Kidney (tissue), 10 donors: ENCODE measurements at regions not wholly inside any gene's neighbourhood (a gene's known extent, or its start where the extent isn't known, plus 50 kb on each side); places are given as distances from the start of the nearest gene placed in this dataset.
"Not testable (repeated sequence)": the region's sequence is repeated elsewhere in the genome, so short reads cannot be mapped to it uniquely, and the experiment has no call there.

Experiments
- DNase-seq, 5 donors: peaks; one replicate each; pipeline ENCODE4 v3.0.0-alpha.2; 2013 to 2020
- FAIRE-seq: peaks from 2 replicates; lab custom pipeline; 2012; peaks lifted over from hg19 to GRCh38; lab: Jason Lieb, UNC
- H3K27ac ChIP-seq, 2 donors: one replicate each; pipeline ENCODE4 v1.7.0; 2013; ENCODE audit warnings: low read depth in 2 of 2, low read length in 2 of 2, inconsistent platforms in 1 of 2
- H3K27me3 ChIP-seq: one replicate; pipeline ENCODE4 v1.7.1; 2013; ENCODE audit warnings: low read length, inconsistent platforms; ENCODE audit not compliant: control insufficient read depth, insufficient read depth
- H3K36me3 ChIP-seq, 3 donors: one replicate each; pipeline versions ENCODE4 v1.7.0 to v1.7.1; 2013; ENCODE audit warnings: low read length in 3 of 3, control low read depth in 1 of 3, inconsistent platforms in 1 of 3; ENCODE audit not compliant: insufficient read depth in 3 of 3, control insufficient read depth in 2 of 3
- H3K4me1 ChIP-seq, 3 donors: one replicate each; pipeline versions ENCODE4 v1.7.0 to v1.7.1; 2013; ENCODE audit warnings: low read length in 3 of 3, inconsistent platforms in 1 of 3, low read depth in 1 of 3; ENCODE audit not compliant: control insufficient read depth in 2 of 3, insufficient read depth in 2 of 3
- H3K4me3 ChIP-seq, 3 donors: one replicate each; pipeline versions ENCODE4 v1.7.0 to v1.8.1; 2013; ENCODE audit warnings: low read length in 3 of 3, control low read depth in 1 of 3, inconsistent platforms in 1 of 3
- H3K9ac ChIP-seq, 3 donors: one replicate each; pipeline versions ENCODE4 v1.7.0 to v1.7.1; 2013; ENCODE audit warnings: low read length in 3 of 3, control low read depth in 1 of 3, inconsistent platforms in 1 of 3
- H3K9me3 ChIP-seq, 3 donors: one replicate each; pipeline versions ENCODE4 v1.7.0 to v1.7.1; 2013; ENCODE audit warnings: low read length in 3 of 3, control low read depth in 1 of 3, inconsistent platforms in 1 of 3; ENCODE audit not compliant: control insufficient read depth in 2 of 3, insufficient read depth in 1 of 3
- intact Hi-C: fragments of 100-400 bp; cut with DNase I; formaldehyde crosslinking; loops from one replicate; pipeline ENCODE4 v1.11.1; 2022
- donor health status: control.
- donor health status: control.
- donor health status: DM: yes; HTN: yes; CAD: no.
- donor health status: Normal renal cell carcinoma (clear cell type).

GRCh38 chr4:49560131-49560816 is 574.2 kb downstream of the CWH43 start:
- H3K4me3 ChIP-seq, H3K9ac ChIP-seq, DNase-seq, H3K4me1 ChIP-seq, intact Hi-C loops, FAIRE-seq, H3K27me3 ChIP-seq, H3K9me3 ChIP-seq, H3K27ac ChIP-seq, H3K36me3 ChIP-seq: not testable (repeated sequence)

- H3K9ac ChIP-seq, FAIRE-seq, H3K4me3 ChIP-seq, H3K27ac ChIP-seq, intact Hi-C loops, H3K27me3 ChIP-seq, H3K4me1 ChIP-seq, H3K9me3 ChIP-seq, DNase-seq, H3K36me3 ChIP-seq: not testable (repeated sequence)
Observed at GRCh38 chr4:49560883-49561282, 574.8 kb downstream of the CWH43 start.

GRCh38 chr4:49570248-49570647 is 584.2 kb downstream of the CWH43 start:
- intact Hi-C loops, H3K9me3 ChIP-seq, FAIRE-seq: not testable (repeated sequence)

GRCh38 chr4:49573666-49574215 is 587.7 kb downstream of the CWH43 start:
- intact Hi-C loops, H3K4me1 ChIP-seq, DNase-seq, H3K9ac ChIP-seq, FAIRE-seq, H3K27me3 ChIP-seq, H3K36me3 ChIP-seq, H3K9me3 ChIP-seq, H3K27ac ChIP-seq, H3K4me3 ChIP-seq: not testable (repeated sequence)

More at GRCh38 chr4:49570248-49570647, 584.2 kb downstream of the CWH43 start:
- H3K4me1 ChIP-seq, H3K4me3 ChIP-seq, H3K36me3 ChIP-seq, H3K27ac ChIP-seq, H3K9ac ChIP-seq, H3K27me3 ChIP-seq, DNase-seq: not testable (repeated sequence)

- DNase-seq, intact Hi-C loops, H3K9ac ChIP-seq, H3K27ac ChIP-seq, H3K4me1 ChIP-seq, H3K9me3 ChIP-seq, FAIRE-seq, H3K27me3 ChIP-seq, H3K4me3 ChIP-seq, H3K36me3 ChIP-seq: not testable (repeated sequence)
Observed at GRCh38 chr4:49575250-49575649, 589.2 kb downstream of the CWH43 start.

- H3K27me3 ChIP-seq, H3K9ac ChIP-seq, H3K9me3 ChIP-seq, DNase-seq, H3K4me1 ChIP-seq, FAIRE-seq, H3K27ac ChIP-seq, H3K4me3 ChIP-seq, intact Hi-C loops, H3K36me3 ChIP-seq: not testable (repeated sequence)
Observed at GRCh38 chr4:49578371-49578770, 592.3 kb downstream of the CWH43 start.

- H3K4me3 ChIP-seq, H3K36me3 ChIP-seq, H3K4me1 ChIP-seq, intact Hi-C loops, H3K9ac ChIP-seq, H3K27ac ChIP-seq, H3K27me3 ChIP-seq, H3K9me3 ChIP-seq, FAIRE-seq: not testable (repeated sequence)
- DNase-seq, result peak in 1 of 5 donors; percentile 79
Observed at GRCh38 chr4:49578899-49579298, 592.8 kb downstream of the CWH43 start.

- H3K9me3 ChIP-seq, FAIRE-seq, DNase-seq, H3K27me3 ChIP-seq, H3K36me3 ChIP-seq, H3K4me1 ChIP-seq, intact Hi-C loops, H3K27ac ChIP-seq, H3K9ac ChIP-seq, H3K4me3 ChIP-seq: not testable (repeated sequence)
Observed at GRCh38 chr4:49580166-49580565, 594.1 kb downstream of the CWH43 start.
